Mesendoderm (in vitro differentiated cells): ENCODE measurements at regions not wholly inside any gene's neighbourhood (a gene's known extent, or its start where the extent isn't known, plus 50 kb on each side); places are given as distances from the start of the nearest gene placed in this dataset.

ENCODE experiments used
- DNase-seq: peaks from one replicate; pipeline ENCODE4 v3.0.0; 2013
- H2AK5ac ChIP-seq: 2 replicates; pipeline ENCODE4 v1.6.1; 2013; ENCODE audit warnings: low read length, inconsistent platforms
- H2BK120ac ChIP-seq: 2 replicates; pipeline ENCODE4 v1.6.1; 2013; ENCODE audit warnings: low read depth, mild to moderate bottlenecking, low read length, moderate library complexity, mixed read lengths
- H2BK15ac ChIP-seq: replicated peaks from 2 replicates; pipeline ENCODE4 v1.6.1; 2013; ENCODE audit warnings: low read depth, mild to moderate bottlenecking, moderate library complexity
- H2BK5ac ChIP-seq: 2 replicates; pipeline ENCODE4 v1.6.1; 2013; ENCODE audit warnings: low read length, inconsistent platforms
- H3K18ac ChIP-seq: 2 replicates; pipeline ENCODE4 v1.6.1; 2013; ENCODE audit warnings: mild to moderate bottlenecking, low read length, mixed read lengths
- H3K23ac ChIP-seq: one replicate; pipeline ENCODE4 v1.6.1; 2013; ENCODE audit warnings: low read length
- H3K27ac ChIP-seq: 2 replicates; pipeline ENCODE4 v1.5.1; 2013; ENCODE audit warnings: low read depth, mild to moderate bottlenecking, inconsistent platforms, low read length, moderate library complexity
- H3K27me3 ChIP-seq: 2 replicates; pipeline ENCODE4 v1.6.1; 2013; ENCODE audit warnings: low read length, control low read depth, mild to moderate bottlenecking, inconsistent platforms; ENCODE audit not compliant: insufficient read depth, poor library complexity
- H3K36me3 ChIP-seq: 2 replicates; pipeline ENCODE4 v1.6.1; 2013; ENCODE audit warnings: low read length, inconsistent platforms; ENCODE audit not compliant: control insufficient read depth, insufficient read depth
- H3K4ac ChIP-seq: one replicate; pipeline ENCODE4 v1.6.1; 2013; ENCODE audit warnings: low read depth, mild to moderate bottlenecking, low read length, moderate library complexity
- H3K4me1 ChIP-seq: 2 replicates; pipeline ENCODE4 v1.6.1; 2013; ENCODE audit warnings: low read depth, low read length, inconsistent platforms; ENCODE audit not compliant: control insufficient read depth
- H3K4me2 ChIP-seq: 2 replicates; pipeline ENCODE4 v1.6.1; 2013; ENCODE audit warnings: low read length
- H3K4me3 ChIP-seq: 2 replicates; pipeline ENCODE4 v1.5.1; 2013; ENCODE audit warnings: mild to moderate bottlenecking, low read length
- H3K56ac ChIP-seq: one replicate; pipeline ENCODE4 v1.6.1; 2013; ENCODE audit warnings: low read length
- H3K79me1 ChIP-seq: 2 replicates; pipeline ENCODE4 v1.6.1; 2013; ENCODE audit warnings: low read length, inconsistent platforms
- H3K79me2 ChIP-seq: 2 replicates; pipeline ENCODE4 v1.6.1; 2013; ENCODE audit warnings: mild to moderate bottlenecking, low read length; ENCODE audit not compliant: control insufficient read depth, insufficient read depth
- H3K9ac ChIP-seq: 2 replicates; pipeline ENCODE4 v1.6.1; 2013; ENCODE audit warnings: low read length, inconsistent platforms
- H4K5ac ChIP-seq: one replicate; pipeline ENCODE4 v1.6.1; 2013; ENCODE audit warnings: low read length
- H4K8ac ChIP-seq: one replicate; pipeline ENCODE4 v1.6.1; 2013; ENCODE audit warnings: low read depth, mild to moderate bottlenecking, control low read depth, low read length, moderate library complexity
- WGBS: extraction: QIAGEN DNeasy Blood & Tissue Kit; methylation state at CpG from one replicate; pipeline ENCODE4 v1.1.7; 2013; ENCODE audit warnings: low lambda C conversion rate, missing lambda C conversion rate; ENCODE audit not compliant: insufficient coverage; ENCODE audit errors: extremely low coverage; 5-methylcytosine and 5-hydroxymethylcytosine counted together

GRCh38 chr7:54955296-54955695, 63.5 kb upstream of the EGFR start:
- no peak overlapping the region for H3K23ac ChIP-seq
- no CpG with 5 or more reads among the region's 2 CpGs for WGBS

GRCh38 chr7:54955696-54956420, 63.0 kb upstream of the EGFR start:
- Histone ChIP-seq H3K4ac (no peak overlapping the region), H3K4me3 (no peak overlapping the region), H2BK120ac (no peak overlapping the region), H3K27ac (no peak overlapping the region), H3K18ac (no peak overlapping the region), H3K4me1 (no peaks in the 10 kb centered on the region), H3K79me2 (no peaks in the 10 kb centered on the region), H2BK5ac (no peak overlapping the region), H3K27me3 (no peaks in the 10 kb centered on the region), H3K4me2 (no peak overlapping the region), H2AK5ac (no peak overlapping the region), H3K56ac (no peak overlapping the region), H3K9ac (no peak overlapping the region), H3K79me1 (no peaks in the 10 kb centered on the region), H2BK15ac (no peak overlapping the region), H4K8ac (no peak overlapping the region), H3K23ac (no peak overlapping the region), H4K5ac (no peak overlapping the region), H3K36me3 (no peaks in the 10 kb centered on the region)
- WGBS, result no CpG with 5 or more reads among the region's 8 CpGs
- no peak for DNase-seq

More at GRCh38 chr7:54955296-54955695, 63.5 kb upstream of the EGFR start:
- no peak for DNase-seq
- no peaks in the 10 kb centered on the region for H3K36me3 ChIP-seq
- no peak overlapping the region for H3K18ac ChIP-seq
- no peaks in the 10 kb centered on the region for H3K79me2 ChIP-seq
- no peak overlapping the region for H3K27ac ChIP-seq
- no peak overlapping the region for H3K4me3 ChIP-seq
- no peak overlapping the region for H4K8ac ChIP-seq
- no peak overlapping the region for H4K5ac ChIP-seq
- no peaks in the 10 kb centered on the region for H3K79me1 ChIP-seq
- no peak overlapping the region for H3K4ac ChIP-seq
- no peak overlapping the region for H3K56ac ChIP-seq
- H3K9ac ChIP-seq, result no peak overlapping the region
- H2BK5ac ChIP-seq, result no peak overlapping the region
- H2AK5ac ChIP-seq, result no peak overlapping the region
- H3K4me2 ChIP-seq, result no peak overlapping the region
- no peaks in the 10 kb centered on the region for H3K4me1 ChIP-seq
- H2BK15ac ChIP-seq, result no peak overlapping the region
- H2BK120ac ChIP-seq, result no peak overlapping the region
- H3K27me3 ChIP-seq, result no peaks in the 10 kb centered on the region

GRCh38 chr7:54956865-54957264, 62.0 kb upstream of the EGFR start:
- no peaks in the 10 kb centered on the region for H3K79me2 ChIP-seq
- H3K4me1 ChIP-seq, result no peaks in the 10 kb centered on the region
- no peak for DNase-seq
- no peak overlapping the region for H4K5ac ChIP-seq
- H2BK120ac ChIP-seq, result no peak overlapping the region
- H3K18ac ChIP-seq, result no peak overlapping the region
- H2AK5ac ChIP-seq, result no peak overlapping the region
- no CpG with 5 or more reads among the region's 13 CpGs for WGBS
- H4K8ac ChIP-seq, result no peak overlapping the region
- no peaks in the 10 kb centered on the region for H3K79me1 ChIP-seq
- H3K4ac ChIP-seq, result no peak overlapping the region
- no peak overlapping the region for H3K27ac ChIP-seq
- H3K36me3 ChIP-seq, result no peaks in the 10 kb centered on the region
- no peak overlapping the region for H3K4me2 ChIP-seq
- H3K4me3 ChIP-seq, result no peak overlapping the region
- H3K56ac ChIP-seq, result no peak overlapping the region
- H2BK5ac ChIP-seq, result no peak overlapping the region
- no peak overlapping the region for H2BK15ac ChIP-seq
- no peak overlapping the region for H3K9ac ChIP-seq
- H3K23ac ChIP-seq, result no peak overlapping the region
- no peaks in the 10 kb centered on the region for H3K27me3 ChIP-seq

GRCh38 chr7:54960517-54960916, 58.3 kb upstream of the EGFR start:
- H3K4ac ChIP-seq, result no peak overlapping the region
- H3K27ac ChIP-seq, result no peak overlapping the region
- DNase-seq, result peak; percentile 2
- H2BK5ac ChIP-seq, result no peak overlapping the region
- WGBS, result no CpG with 5 or more reads among the region's 3 CpGs
- H3K79me2 ChIP-seq, result no peaks in the 10 kb centered on the region
- no peak overlapping the region for H4K5ac ChIP-seq
- no peak overlapping the region for H3K4me2 ChIP-seq
- H2BK120ac ChIP-seq, result no peak overlapping the region
- H3K4me3 ChIP-seq, result no peak overlapping the region
- no peak overlapping the region for H3K9ac ChIP-seq
- no peak overlapping the region for H3K18ac ChIP-seq
- H2AK5ac ChIP-seq, result no peak overlapping the region
- H3K56ac ChIP-seq, result no peak overlapping the region
- no peak overlapping the region for H3K23ac ChIP-seq
- H4K8ac ChIP-seq, result no peak overlapping the region
- no peaks in the 10 kb centered on the region for H3K79me1 ChIP-seq
- H3K4me1 ChIP-seq, result no peaks in the 10 kb centered on the region
- no peaks in the 10 kb centered on the region for H3K27me3 ChIP-seq
- no peaks in the 10 kb centered on the region for H3K36me3 ChIP-seq
- H2BK15ac ChIP-seq, result no peak overlapping the region

GRCh38 chr7:54961391-54961790, 57.4 kb upstream of the EGFR start:
- Histone ChIP-seq H3K4ac (no peak overlapping the region), H3K23ac (no peak overlapping the region), H2AK5ac (no peak overlapping the region), H4K8ac (no peak overlapping the region), H3K79me2 (no peaks in the 10 kb centered on the region), H3K4me1 (no peaks in the 10 kb centered on the region), H3K4me3 (no peak overlapping the region), H3K9ac (no peak overlapping the region), H2BK15ac (no peak overlapping the region), H3K4me2 (no peak overlapping the region), H2BK120ac (no peak overlapping the region), H3K36me3 (no peaks in the 10 kb centered on the region), H3K27ac (no peak overlapping the region), H3K27me3 (no peaks in the 10 kb centered on the region), H2BK5ac (no peak overlapping the region), H3K79me1 (no peaks in the 10 kb centered on the region), H4K5ac (no peak overlapping the region), H3K56ac (no peak overlapping the region), H3K18ac (no peak overlapping the region)
- DNase-seq, result no peak
- no CpG with 5 or more reads among the region's 6 CpGs for WGBS

GRCh38 chr7:54963155-54963554, 55.7 kb upstream of the EGFR start:
- no peak overlapping the region for H3K18ac ChIP-seq
- H2AK5ac ChIP-seq, result no peak overlapping the region
- H3K4me3 ChIP-seq, result no peak overlapping the region
- H3K4ac ChIP-seq, result no peak overlapping the region
- no peaks in the 10 kb centered on the region for H3K27me3 ChIP-seq
- WGBS, result no CpG with 5 or more reads among the region's 1 CpG
- no peak for DNase-seq
- no peak overlapping the region for H3K56ac ChIP-seq
- H3K23ac ChIP-seq, result no peak overlapping the region
- no peaks in the 10 kb centered on the region for H3K4me1 ChIP-seq
- H2BK5ac ChIP-seq, result no peak overlapping the region
- H3K79me2 ChIP-seq, result no peaks in the 10 kb centered on the region
- H3K79me1 ChIP-seq, result no peaks in the 10 kb centered on the region
- H2BK15ac ChIP-seq, result no peak overlapping the region
- no peak overlapping the region for H3K27ac ChIP-seq
- no peak overlapping the region for H4K8ac ChIP-seq
- no peak overlapping the region for H3K9ac ChIP-seq
- no peak overlapping the region for H2BK120ac ChIP-seq
- H4K5ac ChIP-seq, result no peak overlapping the region
- no peaks in the 10 kb centered on the region for H3K36me3 ChIP-seq
- H3K4me2 ChIP-seq, result no peak overlapping the region
